RPMI8226 (cell line): ENCODE measurements at regions not wholly inside any gene's neighbourhood (a gene's known extent, or its start where the extent isn't known, plus 50 kb on each side); places are given as distances from the start of the nearest gene placed in this dataset.

Experiments used
- DNase-seq: peaks from one replicate; pipeline ENCODE4 v3.0.0-alpha.2; 2015

DNA sequence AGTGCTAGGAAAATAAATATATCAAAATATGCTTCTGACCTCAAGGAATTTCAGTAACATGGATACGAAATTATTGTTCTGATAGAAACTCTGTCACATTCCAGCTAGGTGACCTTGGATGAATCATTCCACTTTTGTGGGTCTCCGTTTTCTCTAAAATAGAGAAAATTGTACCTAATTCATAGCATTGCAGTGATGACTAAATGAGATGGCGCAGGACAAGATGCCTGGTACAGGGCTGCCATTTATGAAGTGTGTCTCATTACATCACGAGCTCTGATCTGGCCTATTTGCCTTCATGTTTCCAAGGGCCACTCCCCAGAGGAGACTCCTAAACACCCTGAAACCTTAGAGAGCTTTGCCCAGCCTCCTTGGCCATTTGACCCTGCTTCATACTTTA is 480.0 kb upstream of the USP24 start:
- DNase-seq = no peak

DNA sequence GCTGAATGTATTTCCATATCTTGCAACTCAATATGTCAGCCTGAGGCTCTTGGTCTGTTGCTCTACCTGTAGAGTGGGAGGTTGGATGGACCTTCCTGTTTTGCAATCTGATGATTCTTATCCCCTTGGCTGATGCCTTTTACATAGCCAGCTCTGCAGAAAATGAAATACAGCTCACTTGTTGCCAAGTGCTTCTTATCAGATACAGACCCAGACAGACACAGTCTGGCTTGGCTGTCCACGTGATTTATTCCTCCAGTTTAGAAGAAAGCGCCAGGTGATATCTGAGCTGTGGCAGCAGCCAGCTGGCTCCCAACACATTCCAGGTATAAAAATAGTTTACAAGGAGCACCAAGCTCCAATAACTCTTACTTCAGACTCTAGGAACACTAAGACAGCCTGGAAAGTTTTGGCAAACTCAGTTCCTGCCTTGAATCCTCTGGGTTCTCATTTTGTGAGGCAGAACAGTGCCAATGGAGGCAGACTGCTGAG is 479.2 kb upstream of the USP24 start:
- no peak for DNase-seq

DNA sequence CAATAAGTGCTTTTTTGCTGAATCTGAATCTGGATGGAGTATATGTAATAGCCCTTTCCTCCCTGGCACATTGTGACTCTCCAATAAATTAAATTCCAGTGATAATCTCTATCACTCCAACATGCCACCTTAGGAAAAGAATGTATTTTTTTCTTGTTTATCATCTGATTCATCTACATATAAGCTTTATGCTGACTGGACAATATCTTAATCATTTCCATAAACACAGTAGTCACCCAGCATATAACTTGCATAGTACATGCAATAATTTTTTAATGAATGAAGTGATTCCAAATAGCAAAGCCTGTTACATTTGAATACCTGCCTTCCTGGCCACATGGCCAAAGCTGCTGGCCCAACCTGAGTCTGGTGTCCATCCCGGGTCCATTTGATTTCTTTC is 477.6 kb upstream of the USP24 start:
- DNase-seq = no peak

DNA sequence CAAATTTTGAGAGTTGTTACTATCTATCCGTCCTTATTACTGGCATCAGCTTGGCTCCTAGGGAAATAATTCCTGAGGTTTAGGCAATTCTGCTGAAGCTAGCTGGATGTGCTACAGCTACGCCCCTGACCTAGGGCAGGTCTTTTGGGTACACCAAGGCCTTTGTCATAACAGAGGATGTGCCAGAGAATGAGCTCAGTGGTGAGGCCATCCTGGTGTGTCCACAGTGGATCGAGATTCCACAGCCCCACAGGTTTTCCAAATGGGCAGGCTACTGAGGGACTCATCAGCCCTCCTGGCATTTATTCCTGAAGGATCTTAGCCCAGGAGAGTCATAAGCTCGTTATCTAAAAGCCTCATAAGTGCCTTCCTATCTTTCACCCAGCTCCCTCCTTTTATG is 475.2 kb upstream of the USP24 start:
- DNase-seq = no peak

DNA sequence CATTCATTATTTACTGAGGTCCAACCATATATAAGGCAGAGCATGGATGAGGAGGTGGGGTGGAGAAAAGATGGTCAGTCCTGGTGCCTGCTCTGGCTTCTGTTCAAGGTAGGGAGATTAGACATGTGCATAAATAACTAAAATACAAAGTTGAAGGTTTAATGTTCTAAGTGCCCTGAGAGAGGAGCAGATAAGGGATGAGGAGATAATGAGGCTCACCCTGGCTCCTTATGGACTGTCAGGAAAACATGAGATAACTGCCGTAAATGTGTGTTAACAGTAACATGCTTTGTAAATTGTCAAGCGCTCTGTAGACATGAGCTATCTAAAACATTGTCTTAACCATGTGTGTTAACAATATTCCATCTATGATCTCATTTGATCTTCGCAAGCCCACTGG is 474.6 kb upstream of the USP24 start:
- DNase-seq = no peak

DNA sequence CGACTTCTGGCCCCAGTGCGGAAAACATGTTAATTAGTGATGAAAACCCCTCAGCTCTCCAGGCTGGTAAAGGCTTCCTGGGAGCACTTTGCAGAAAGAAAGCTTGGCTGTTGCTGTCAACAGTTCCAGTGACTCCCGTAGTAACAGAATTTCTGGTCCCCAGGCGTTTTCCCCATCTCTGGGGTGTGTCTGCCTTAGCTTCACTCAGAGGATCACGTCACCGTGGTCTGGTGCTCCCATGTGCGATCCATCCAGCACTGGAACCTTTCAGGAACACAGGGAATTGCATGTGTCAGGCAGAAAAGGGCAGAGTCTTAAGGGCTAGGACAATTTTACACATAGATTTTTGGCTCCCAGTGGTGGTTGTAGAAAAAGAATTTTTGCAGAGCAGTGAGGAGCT is 470.4 kb upstream of the USP24 start:
- no peak for DNase-seq

DNA sequence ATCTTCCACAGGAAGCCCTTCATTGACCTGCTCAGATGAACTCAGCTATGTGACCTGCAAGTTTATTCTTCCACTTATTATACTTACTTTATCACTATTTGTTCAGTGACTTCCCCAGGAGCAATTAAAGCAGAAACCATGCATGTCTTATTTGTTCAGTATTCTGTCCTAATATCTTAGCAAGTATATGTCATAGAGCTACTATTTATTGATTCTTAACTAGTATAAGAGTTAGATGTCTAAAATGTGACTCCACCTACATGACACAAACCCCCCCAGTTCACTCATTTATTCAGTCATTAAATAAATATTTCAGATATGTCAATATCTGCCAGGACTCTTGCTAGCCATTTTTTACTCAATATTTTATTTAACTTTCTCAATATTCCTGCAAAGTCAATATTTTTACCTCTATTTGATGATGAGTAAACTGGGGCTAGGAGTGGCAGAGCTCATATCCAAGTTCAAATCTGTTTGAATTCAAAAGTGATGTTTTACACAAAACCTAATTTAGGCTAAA is 469.0 kb upstream of the USP24 start:
- DNase-seq = no peak

DNA sequence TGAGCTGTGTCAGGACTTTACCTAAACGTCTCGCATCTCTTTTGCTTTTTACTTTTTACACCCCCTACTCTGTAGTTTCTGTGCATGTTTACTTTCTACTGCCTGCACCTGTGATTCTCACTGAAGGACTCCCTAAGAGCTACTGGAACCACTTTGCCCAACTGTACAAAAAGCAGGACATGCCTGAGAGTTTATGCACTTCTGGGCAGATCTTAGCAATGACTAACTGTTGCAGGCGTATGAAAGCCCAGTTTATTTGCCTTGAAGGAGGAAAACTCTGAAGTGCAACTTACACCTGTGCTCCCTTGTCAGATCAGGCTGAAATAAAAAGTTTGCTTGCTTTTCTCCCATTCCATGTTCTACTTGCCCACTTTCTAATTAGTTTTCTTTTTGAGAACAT is 467.0 kb upstream of the USP24 start:
- no peak for DNase-seq

DNA sequence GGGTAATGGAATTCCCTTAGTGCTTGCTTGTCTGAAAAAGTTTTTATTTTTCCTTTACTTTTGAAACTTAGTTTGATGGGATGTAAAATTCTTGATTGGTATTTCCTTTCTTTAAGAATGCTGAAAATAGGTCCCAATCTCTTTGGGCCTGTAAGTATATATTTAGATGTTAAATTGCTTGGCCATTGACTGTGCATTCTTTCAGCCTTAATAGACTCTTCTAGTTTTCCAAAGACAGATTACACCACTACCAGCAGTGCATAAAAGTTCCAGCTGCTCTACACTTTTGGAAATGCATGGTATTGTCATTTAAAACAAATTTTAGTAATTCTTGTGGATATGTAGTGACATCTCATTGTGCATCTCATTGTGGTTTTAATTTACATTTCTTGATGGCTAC is 464.8 kb upstream of the USP24 start:
- no peak for DNase-seq

DNA sequence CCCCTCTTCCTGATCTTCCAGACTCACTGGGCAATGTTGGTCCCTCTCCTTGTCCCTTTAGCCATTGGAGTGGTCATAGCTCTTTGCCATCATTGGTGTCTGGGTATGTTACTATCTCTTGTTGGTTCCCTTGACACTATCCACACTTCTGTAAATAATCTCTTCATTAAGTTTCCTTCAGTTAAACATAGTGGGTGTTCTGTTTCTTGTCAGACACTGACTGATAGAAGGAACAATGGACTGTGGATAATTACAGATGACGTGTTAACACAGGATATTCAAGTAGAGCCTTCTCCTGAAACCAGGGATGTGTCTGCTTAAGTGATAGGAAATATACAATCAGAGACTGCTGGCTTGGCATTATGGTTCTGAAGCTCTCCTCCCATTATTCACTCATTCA is 458.3 kb upstream of the USP24 start:
- DNase-seq = no peak

DNA sequence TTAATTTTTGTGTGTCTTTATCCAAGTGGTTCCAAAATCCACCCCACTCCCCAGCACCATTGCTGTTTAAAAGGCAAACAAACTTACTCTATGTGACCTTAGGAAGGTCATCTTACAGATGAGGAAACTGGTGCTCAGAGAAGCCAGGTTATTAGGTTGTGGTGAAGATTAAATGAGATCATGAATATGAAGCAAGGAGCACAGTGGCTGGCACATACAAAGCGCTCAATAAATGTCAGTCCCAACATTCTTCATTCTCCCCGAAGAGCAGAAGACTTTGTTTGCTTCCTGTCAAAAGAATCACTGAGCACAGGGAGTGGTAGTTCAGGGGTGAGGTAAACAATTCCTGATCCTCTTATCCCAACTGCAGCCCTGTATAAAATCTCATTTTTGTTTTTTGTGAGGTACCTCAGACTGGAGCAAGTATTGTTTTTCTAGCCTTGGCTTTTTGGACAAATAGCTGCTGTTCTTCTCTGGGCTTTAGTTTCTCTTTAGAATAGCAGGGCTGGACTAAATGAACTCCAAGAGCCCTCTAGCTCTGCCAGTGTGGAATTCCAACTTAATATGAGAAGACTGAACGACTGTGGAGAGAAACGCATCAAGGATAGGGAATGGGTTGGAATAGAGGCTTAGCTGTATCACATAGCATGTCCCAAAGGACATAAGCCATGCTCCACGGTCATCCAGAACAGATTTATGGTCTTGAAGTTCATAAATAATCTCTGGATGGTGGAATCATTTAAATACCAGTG is 455.3 kb upstream of the USP24 start:
- no peak for DNase-seq

DNA sequence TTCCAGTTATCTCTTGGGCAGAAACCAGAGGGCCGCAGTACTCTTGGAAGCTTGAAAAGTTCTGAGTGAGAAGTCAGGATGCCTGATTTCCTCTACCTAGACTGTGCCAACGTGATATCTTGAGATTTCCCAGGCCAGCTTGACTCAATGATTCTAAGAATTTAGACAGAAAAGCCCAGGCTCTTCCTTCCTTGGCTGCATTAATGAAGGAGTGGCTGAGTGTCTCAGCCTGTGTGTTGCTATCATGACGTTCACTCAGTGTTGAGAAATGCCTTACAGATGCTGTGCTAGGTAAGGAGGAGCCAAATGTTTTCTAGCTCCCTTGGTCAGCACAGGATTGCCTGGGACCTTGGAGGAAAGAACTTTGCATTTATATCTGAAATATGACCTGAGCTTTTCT is 454.1 kb upstream of the USP24 start:
- DNase-seq = no peak

DNA sequence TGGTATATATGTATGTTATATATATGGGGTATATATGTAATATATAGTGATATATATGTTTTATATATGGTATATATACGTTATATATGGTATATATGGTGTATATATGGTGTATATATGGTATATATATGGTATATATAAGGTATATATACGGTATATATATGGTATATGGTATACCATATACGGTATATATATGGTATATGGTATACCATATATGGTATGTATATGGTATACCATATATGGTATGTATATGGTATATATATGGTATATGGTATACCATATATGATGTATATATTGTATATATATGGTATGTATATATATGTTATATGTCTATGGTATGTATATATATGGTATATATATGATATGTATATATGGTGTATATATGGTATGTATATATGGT is 447.7 kb upstream of the USP24 start:
- no peak for DNase-seq

DNA sequence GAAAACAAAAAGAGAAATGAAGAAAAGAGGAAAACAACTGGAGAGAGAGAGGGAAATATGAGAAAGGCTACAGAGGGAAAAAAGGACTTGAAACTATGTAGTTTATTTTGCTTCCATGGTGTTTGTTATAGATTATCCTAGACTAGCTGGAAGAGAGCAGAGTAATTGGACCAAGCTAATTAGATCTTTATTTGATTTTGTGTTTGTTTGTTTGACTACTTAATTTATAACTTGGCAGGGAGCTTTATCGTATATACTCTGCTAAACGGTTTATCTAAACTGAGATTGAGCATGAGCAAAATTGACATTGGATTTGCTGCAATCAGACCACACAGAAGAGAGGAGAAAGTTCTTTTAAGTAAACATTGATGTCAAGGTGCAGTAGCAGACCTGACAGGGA is 443.8 kb upstream of the USP24 start:
- DNase-seq = no peak

DNA sequence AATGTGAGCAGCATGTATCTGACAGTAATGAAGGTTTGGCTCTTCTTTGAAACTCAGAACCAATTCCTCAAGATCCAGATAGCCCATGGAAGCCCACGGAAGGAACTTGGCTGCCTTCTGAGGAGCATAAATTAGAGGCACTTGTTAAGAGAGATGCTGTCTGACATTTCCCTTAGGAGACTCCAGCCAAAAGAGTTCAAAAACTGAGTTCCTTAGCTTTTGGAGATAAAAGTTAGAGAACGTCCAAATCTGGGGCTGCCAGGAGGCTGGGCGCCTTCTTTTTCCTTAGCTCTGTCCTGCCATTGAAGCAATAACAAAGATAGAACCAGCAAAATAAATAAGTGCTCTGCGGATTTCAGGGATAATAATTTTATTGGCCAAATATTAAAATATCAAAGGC is 439.6 kb upstream of the USP24 start:
- DNase-seq = no peak

DNA sequence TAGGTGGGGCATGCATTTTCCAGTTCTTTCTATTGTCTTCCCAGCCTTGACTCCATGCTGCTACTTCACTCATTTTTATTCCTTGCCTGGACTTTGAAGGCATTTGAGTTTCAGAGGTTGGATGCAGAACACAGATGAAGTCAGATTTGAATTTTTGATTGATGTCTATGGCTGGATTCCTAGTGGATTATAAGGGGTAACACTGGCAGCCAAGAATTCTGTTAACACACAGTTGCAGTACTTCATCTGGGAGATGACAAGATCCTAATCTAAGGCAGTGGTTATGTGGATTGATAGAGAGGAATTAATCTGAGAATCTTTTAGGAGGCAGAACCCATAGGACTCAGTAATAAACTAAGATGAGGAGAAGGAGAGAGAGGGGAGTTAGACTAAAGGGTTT is 439.0 kb upstream of the USP24 start:
- DNase-seq = no peak

DNA sequence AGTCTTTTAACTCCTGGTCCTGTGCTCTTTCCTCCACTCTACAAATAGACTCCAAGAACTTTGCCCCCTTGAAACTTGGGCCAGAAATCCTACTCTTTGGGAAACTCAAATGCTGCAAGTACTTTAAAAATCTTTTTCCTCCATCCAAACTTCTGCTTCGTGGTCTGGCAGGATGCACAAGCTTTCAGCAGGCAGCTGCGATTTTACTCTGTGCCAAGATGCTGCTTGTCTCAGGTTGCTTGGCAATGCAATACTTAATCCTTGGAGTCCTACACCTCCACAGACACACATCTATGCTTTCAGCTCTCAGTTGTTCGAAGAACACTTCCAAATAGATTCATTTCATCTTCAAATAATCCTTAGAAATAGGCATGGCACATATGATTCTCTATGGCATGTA is 435.3 kb upstream of the USP24 start:
- no peak for DNase-seq

DNA sequence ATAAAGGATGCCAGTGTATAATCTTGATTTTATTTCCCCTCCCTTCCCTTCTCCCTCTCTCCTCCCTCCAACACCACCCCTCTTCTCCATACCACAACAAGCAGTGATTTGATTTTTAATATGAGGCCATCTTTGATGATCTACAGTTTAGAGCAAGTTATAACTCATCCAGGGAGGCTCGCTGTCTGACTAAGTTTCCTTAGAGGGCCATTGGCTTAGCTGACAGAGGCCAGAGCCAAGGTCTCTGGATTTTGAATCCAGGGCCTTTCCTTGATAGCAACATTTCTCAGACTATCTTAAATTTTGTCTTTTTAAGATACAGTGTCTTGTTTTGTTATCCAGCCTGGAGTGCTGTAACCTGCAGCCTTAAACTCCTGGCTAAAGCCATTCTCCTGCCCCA is 431.0 kb upstream of the USP24 start:
- DNase-seq = no peak

DNA sequence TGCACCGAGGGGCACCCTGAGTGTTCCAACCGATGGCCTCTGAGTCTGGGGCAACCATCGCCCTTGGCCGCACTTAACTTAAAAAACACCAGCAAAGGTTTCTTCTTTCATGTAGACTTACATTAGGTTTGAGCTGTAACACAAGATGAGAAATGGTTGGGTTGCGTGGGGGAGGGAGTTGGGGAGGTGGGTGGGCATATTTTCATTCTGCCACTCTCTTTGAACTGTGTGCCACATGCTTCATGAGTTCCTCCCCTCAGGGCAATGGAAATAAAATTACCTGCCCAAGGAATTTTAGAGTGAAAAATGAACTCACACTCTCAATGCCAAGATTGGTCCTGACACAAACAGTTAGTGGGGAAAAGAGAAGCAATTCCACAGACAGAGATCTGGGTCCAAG is 430.1 kb upstream of the USP24 start:
- no peak for DNase-seq

DNA sequence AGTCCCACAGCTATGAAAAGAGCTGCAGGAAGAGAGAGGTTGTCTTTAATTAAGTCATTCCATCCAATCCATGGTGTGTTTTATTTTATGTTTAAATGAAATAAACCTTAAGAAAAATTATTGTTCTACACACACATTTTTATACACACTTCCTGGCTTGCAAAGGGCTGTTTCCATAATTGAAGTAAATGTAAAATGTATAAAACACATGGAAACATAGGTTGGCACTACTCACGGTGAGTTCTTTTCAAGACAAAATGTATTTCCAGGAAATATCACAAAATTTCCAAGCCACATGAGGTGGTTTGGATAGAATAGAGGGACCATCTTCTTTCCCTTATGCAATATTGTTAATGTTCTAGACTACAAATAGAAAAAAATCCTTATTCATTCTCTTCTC is 426.8 kb upstream of the USP24 start:
- DNase-seq = no peak

DNA sequence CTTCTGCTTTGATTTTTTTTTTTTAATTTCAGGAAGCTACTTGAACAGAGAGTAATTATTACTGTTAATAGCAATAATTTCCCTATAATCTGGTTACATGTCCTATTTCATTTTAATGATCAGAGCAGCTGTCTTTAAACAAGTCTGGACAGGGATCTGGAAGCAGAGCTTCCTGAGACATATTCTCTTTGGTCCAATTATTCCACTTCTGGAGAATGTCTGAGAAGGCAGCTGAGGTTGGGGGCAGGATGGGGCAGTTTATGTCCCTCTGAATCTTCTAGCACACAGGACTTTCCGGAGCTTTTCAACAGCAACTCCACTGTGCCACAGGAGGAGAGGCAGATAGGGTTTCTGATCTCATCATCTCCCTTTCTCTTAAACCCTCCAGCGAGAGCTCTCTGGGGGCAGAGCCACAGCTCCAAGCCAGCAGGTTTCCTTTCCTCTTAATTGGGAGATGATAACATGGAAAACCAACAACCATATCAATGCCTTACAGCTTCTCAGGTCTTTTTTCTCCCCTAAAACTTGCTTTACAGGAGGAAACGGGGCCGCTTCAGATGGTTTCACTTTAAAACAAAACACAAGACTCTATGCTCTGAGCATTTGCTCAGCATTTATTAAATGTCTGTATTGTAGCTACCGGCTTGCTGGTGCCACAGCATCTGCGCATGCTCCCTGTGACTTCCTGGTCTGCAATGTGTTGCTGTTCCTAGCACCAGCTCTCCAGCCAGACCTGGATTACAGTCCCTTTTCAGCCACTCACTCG is 425.7 kb upstream of the USP24 start:
- peak; percentile 77 for DNase-seq

DNA sequence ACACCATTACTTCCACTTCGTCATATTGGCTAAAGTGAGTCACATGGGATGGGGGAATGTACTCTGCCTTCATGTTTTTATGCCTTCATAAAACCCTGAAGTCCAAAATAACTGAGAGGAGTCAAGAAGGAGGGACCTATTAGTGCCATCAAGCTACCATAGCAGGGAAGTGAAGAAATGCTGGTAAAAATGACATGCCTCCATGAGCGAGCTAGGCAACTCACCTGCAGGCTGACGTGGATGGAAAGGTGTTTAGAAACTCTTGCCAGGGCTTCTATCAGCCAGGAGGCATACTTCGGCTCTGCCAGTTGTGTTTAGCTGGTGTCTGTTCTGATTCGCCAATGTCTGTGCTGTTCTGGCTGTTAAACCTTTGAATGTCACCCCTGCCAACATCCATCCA is 424.4 kb upstream of the USP24 start:
- DNase-seq = no peak

DNA sequence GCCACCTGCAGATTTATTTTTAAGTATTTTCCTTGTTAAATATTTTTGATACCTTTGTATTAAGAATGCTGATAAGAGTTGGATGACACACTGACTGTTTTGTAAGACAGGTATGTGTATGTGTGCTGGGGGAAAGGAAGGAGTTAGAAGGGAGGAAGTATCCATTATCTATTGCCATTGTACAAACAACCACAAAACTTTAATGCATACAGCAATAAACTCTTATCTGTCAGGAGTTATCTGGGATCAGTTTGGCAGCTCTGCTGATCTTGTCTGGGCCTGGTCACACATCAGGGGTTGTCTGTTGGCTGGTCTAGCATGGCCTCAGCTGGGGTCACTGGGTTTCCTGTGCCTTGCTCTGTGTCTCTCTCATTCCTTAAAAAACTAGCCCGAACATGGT is 423.9 kb upstream of the USP24 start:
- DNase-seq = no peak

DNA sequence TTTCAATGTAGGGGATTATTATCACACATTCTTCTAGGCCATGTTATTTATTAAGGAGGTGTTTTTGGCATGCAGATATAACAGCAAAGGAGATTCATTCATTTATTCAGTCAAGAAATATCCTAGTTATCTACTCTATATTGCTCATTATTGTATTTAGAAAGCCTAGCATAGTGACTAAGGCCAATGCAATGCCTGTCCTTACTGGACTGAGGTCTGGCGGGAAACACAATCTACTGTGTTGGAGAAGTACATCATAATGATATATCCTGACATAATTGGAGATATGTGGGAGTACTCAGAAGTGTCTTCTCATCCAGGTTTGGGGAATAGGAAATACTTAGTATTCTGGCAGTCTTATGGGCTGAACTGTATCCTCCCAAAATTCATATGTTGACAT is 421.5 kb upstream of the USP24 start:
- DNase-seq = no peak

DNA sequence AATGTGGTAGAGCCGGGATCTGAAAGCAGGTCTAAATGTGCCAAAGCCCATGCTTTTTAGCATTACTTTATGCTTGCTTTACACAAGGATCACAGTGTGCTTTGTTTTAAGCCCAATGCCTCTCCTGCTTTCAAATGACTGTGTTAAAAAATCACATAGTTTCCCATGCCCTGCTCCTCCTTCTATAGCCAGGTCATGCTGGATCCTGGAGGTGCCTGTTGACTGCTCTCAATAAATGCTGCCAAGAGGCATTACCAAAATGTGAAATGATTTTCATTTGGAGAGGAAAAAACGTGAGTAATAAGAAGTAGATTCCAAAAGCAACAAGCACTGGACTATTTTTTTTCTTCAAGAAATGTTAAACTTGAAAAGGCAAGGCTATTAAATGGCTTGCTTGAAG is 420.7 kb upstream of the USP24 start:
- DNase-seq = no peak
